WTC11 (cell line): ENCODE measurements at regions not wholly inside any gene's neighbourhood (a gene's known extent, or its start where the extent isn't known, plus 50 kb on each side); places are given as distances from the start of the nearest gene placed in this dataset.

Experiments
- ATAC-seq: fragments of 200-7000 bp; cut with Tn5 transposase; 2 replicates; pipeline ENCODE4 v1.10.0; 2021; ENCODE audit warnings: mild to moderate bottlenecking, moderate library complexity
- CTCF ChIA-PET: fragments of 300-600 bp; sonication (Branson Sonifier 250); formaldehyde crosslinking; loops from one replicate; lab custom pipeline; 2021; ENCODE audit warnings: antibody characterized with exemption; lab: Charles Lee
- POLR2A ChIA-PET: fragments of 350-600 bp; sonication (Branson Sonifier 250); formaldehyde crosslinking; loops from one replicate; lab custom pipeline; 2021; ENCODE audit warnings: antibody characterized with exemption; lab: Charles Lee
- DNase-seq: peaks from one replicate; pipeline ENCODE4 v3.0.0; 2021; ENCODE audit warnings: low spot score
- H3K27ac Mint-ChIP-seq: 2 replicates; pipeline ENCODE4 v1.8.0; 2021; ENCODE audit warnings: mixed read lengths
- H3K27me3 Mint-ChIP-seq: 2 replicates; pipeline ENCODE4 v1.8.0; 2021; ENCODE audit warnings: low read depth, mild to moderate bottlenecking, moderate library complexity, mixed read lengths
- H3K36me3 Mint-ChIP-seq: 2 replicates; pipeline ENCODE4 v1.8.0; 2021; ENCODE audit warnings: mixed read lengths
- H3K4me1 Mint-ChIP-seq: 2 replicates; pipeline ENCODE4 v1.8.0; 2022; ENCODE audit warnings: mixed read lengths
- H3K4me3 Mint-ChIP-seq: 2 replicates; pipeline ENCODE4 v1.8.0; 2021; ENCODE audit warnings: mild to moderate bottlenecking, moderate library complexity, mixed read lengths
- H3K9me3 Mint-ChIP-seq: 2 replicates; pipeline ENCODE4 v1.8.0; 2021; ENCODE audit warnings: mixed read lengths
- ARID4B ChIP-seq: sonication (generic); formaldehyde crosslinking; IDR thresholded peaks from 2 replicates; pipeline ENCODE4 v1.8.0; 2023; ENCODE audit warnings: missing genetic modification reagents, mild to moderate bottlenecking, borderline replicate concordance
- CBFB ChIP-seq: sonication (generic); formaldehyde crosslinking; IDR thresholded peaks from 2 replicates; pipeline ENCODE4 v1.8.1; 2022; ENCODE audit warnings: mild to moderate bottlenecking, low read depth, missing genetic modification reagents
- ETV6 ChIP-seq: sonication (generic); formaldehyde crosslinking; IDR thresholded peaks from 2 replicates; pipeline ENCODE4 v1.8.1; 2022; ENCODE audit warnings: mild to moderate bottlenecking, missing genetic modification reagents
- GABPB1 ChIP-seq: sonication (generic); formaldehyde crosslinking; IDR thresholded peaks from 2 replicates; pipeline ENCODE4 v1.8.1; 2023; ENCODE audit warnings: mild to moderate bottlenecking, missing genetic modification reagents
- JAZF1 ChIP-seq: fragments of 250-450 bp; sonication (Bioruptor Pico); IDR thresholded peaks from 2 replicates; pipeline ENCODE4 v1.9.0; 2021; ENCODE audit warnings: moderate library complexity, mild to moderate bottlenecking, inconsistent platforms
- JUN ChIP-seq: sonication (generic); formaldehyde crosslinking; IDR thresholded peaks from 2 replicates; pipeline ENCODE4 v1.8.0; 2023; ENCODE audit warnings: mild to moderate bottlenecking, missing genetic modification reagents
- MLX ChIP-seq: sonication (generic); formaldehyde crosslinking; IDR thresholded peaks from 2 replicates; pipeline ENCODE4 v1.8.1; 2023; ENCODE audit warnings: mild to moderate bottlenecking, missing genetic modification reagents, moderate library complexity
- NR1H2 ChIP-seq: sonication (generic); formaldehyde crosslinking; IDR thresholded peaks from 2 replicates; pipeline ENCODE4 v1.9.0; 2021; ENCODE audit warnings: mild to moderate bottlenecking, moderate library complexity, missing genetic modification reagents
- RELA ChIP-seq: sonication (generic); formaldehyde crosslinking; IDR thresholded peaks from 2 replicates; pipeline ENCODE4 v1.8.1; 2022; ENCODE audit warnings: missing genetic modification reagents, mild to moderate bottlenecking, borderline replicate concordance
- TCF7 ChIP-seq: sonication (generic); formaldehyde crosslinking; IDR thresholded peaks from 2 replicates; pipeline ENCODE4 v1.8.0; 2022; ENCODE audit warnings: mild to moderate bottlenecking, low read depth, missing genetic modification reagents, moderate library complexity
- TP53 ChIP-seq: sonication (generic); formaldehyde crosslinking; IDR thresholded peaks from 2 replicates; pipeline ENCODE4 v1.8.1; 2023; ENCODE audit warnings: mild to moderate bottlenecking, missing genetic modification reagents
- ZNF121 ChIP-seq: sonication (generic); formaldehyde crosslinking; IDR thresholded peaks from 2 replicates; pipeline ENCODE4 v1.8.0; 2023; ENCODE audit warnings: missing genetic modification reagents
- ZNF138 ChIP-seq: sonication (generic); formaldehyde crosslinking; conservative IDR thresholded peaks from 2 replicates; pipeline ENCODE4 v1.8.1; 2022; ENCODE audit warnings: mild to moderate bottlenecking, moderate library complexity, missing genetic modification reagents
- ZNF263 ChIP-seq: sonication (generic); formaldehyde crosslinking; IDR thresholded peaks from 2 replicates; pipeline ENCODE4 v1.8.1; 2022; ENCODE audit warnings: low read depth, mild to moderate bottlenecking, moderate library complexity, missing genetic modification reagents
- ZNF396 ChIP-seq: fragments of 250-450 bp; sonication (Bioruptor Pico); IDR thresholded peaks from 2 replicates; pipeline ENCODE4 v1.8.0; 2021; ENCODE audit warnings: mild to moderate bottlenecking, moderate library complexity, borderline replicate concordance
- ZNF671 ChIP-seq: fragments of 250-450 bp; sonication (Bioruptor Pico); IDR thresholded peaks from 2 replicates; pipeline ENCODE4 v1.8.0; 2021; ENCODE audit warnings: mild to moderate bottlenecking
- TF ChIP-seq, protein P1 (sequence below): fragments of 250-450 bp; sonication (Bioruptor Pico); IDR thresholded peaks from 2 replicates; pipeline ENCODE4 v1.9.0; 2021; ENCODE audit warnings: mild to moderate bottlenecking
- TF ChIP-seq, protein P2 (sequence below): sonication (generic); formaldehyde crosslinking; IDR thresholded peaks from 2 replicates; pipeline ENCODE4 v1.8.0; 2023; ENCODE audit warnings: missing genetic modification reagents
- TF ChIP-seq, protein P3 (sequence below): sonication (generic); formaldehyde crosslinking; IDR thresholded peaks from 2 replicates; pipeline ENCODE4 v1.8.0; 2022; ENCODE audit warnings: mild to moderate bottlenecking, missing genetic modification reagents
- TF ChIP-seq, protein P4 (sequence below): sonication (generic); formaldehyde crosslinking; IDR thresholded peaks from 2 replicates; pipeline ENCODE4 v1.8.1; 2023; ENCODE audit warnings: mild to moderate bottlenecking, moderate library complexity, missing genetic modification reagents
- TF ChIP-seq, protein P5 (sequence below): sonication (generic); formaldehyde crosslinking; IDR thresholded peaks from 2 replicates; pipeline ENCODE4 v1.8.1; 2023; ENCODE audit warnings: mild to moderate bottlenecking, missing genetic modification reagents, moderate library complexity
- TF ChIP-seq, protein P6 (sequence below): sonication (generic); formaldehyde crosslinking; IDR thresholded peaks from 2 replicates; pipeline ENCODE4 v1.8.0; 2022; ENCODE audit warnings: mild to moderate bottlenecking, missing genetic modification reagents

GRCh38 chr5:172543484-172544298 lies 89.4 kb upstream of the SH3PXD2B start:
- Mint-ChIP-seq H3K9me3 (no peaks in the 10 kb centered on the region), H3K4me3 (no peak overlapping the region), H3K27me3 (peaks cover 13% of the 10 kb centered on the region), H3K27ac (no peak overlapping the region), H3K4me1 (peaks cover 13% of the 10 kb centered on the region), H3K36me3 (no peaks in the 10 kb centered on the region)
- DNase-seq (no peak), ATAC-seq (peak; percentile 29; the same call in 1 of the 2 replicates)
- TF ChIP-seq, protein P1, sequence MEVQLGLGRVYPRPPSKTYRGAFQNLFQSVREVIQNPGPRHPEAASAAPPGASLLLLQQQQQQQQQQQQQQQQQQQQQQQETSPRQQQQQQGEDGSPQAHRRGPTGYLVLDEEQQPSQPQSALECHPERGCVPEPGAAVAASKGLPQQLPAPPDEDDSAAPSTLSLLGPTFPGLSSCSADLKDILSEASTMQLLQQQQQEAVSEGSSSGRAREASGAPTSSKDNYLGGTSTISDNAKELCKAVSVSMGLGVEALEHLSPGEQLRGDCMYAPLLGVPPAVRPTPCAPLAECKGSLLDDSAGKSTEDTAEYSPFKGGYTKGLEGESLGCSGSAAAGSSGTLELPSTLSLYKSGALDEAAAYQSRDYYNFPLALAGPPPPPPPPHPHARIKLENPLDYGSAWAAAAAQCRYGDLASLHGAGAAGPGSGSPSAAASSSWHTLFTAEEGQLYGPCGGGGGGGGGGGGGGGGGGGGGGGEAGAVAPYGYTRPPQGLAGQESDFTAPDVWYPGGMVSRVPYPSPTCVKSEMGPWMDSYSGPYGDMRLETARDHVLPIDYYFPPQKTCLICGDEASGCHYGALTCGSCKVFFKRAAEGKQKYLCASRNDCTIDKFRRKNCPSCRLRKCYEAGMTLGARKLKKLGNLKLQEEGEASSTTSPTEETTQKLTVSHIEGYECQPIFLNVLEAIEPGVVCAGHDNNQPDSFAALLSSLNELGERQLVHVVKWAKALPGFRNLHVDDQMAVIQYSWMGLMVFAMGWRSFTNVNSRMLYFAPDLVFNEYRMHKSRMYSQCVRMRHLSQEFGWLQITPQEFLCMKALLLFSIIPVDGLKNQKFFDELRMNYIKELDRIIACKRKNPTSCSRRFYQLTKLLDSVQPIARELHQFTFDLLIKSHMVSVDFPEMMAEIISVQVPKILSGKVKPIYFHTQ (CRISPR knock-in tag) = no peak
- TF ChIP-seq, protein P2, sequence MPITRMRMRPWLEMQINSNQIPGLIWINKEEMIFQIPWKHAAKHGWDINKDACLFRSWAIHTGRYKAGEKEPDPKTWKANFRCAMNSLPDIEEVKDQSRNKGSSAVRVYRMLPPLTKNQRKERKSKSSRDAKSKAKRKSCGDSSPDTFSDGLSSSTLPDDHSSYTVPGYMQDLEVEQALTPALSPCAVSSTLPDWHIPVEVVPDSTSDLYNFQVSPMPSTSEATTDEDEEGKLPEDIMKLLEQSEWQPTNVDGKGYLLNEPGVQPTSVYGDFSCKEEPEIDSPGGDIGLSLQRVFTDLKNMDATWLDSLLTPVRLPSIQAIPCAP (CRISPR knock-in tag) = no peak
- TF ChIP-seq ZNF121 (CRISPR knock-in tag) = no peak
- no peak for TF ChIP-seq CBFB
- TF ChIP-seq ZNF138 (CRISPR knock-in tag) = no peak
- TF ChIP-seq ZNF263 (CRISPR knock-in tag) = no peak
- no peak for TF ChIP-seq TCF7 (CRISPR knock-in tag)
- no peak for TF ChIP-seq MLX
- TF ChIP-seq, protein P3, sequence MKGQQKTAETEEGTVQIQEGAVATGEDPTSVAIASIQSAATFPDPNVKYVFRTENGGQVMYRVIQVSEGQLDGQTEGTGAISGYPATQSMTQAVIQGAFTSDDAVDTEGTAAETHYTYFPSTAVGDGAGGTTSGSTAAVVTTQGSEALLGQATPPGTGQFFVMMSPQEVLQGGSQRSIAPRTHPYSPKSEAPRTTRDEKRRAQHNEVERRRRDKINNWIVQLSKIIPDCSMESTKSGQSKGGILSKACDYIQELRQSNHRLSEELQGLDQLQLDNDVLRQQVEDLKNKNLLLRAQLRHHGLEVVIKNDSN = no peak
- ChIA-PET CTCF (interaction anchor here (0.6 to 1.5 kb wide), 3 partner anchors 13 to 140 kb away, joined by 3 read pairs; no protein-coding TSS in a partner anchor), POLR2A (no interaction called here)

GRCh38 chr5:172542651-172543131 lies 88.4 kb upstream of the SH3PXD2B start:
- no peak overlapping the region for H3K4me3 Mint-ChIP-seq
- H3K27me3 Mint-ChIP-seq = peaks cover 13% of the 10 kb centered on the region
- no peaks in the 10 kb centered on the region for H3K36me3 Mint-ChIP-seq
- ATAC-seq (no peak), DNase-seq (no peak)
- H3K9me3 Mint-ChIP-seq = no peaks in the 10 kb centered on the region
- CTCF ChIA-PET = interaction anchor here (1.2 to 1.6 kb wide), 4 partner anchors 14 to 164 kb away, joined by 3 to 5 read pairs (median 4); no protein-coding TSS in a partner anchor
- POLR2A ChIA-PET = interaction anchor here (0.6 kb wide), 1 partner anchor 127 kb away, joined by 4 read pairs; no protein-coding TSS in a partner anchor
- no peak overlapping the region for H3K27ac Mint-ChIP-seq
- H3K4me1 Mint-ChIP-seq = peaks cover 13% of the 10 kb centered on the region
- TF ChIP-seq, protein P4, sequence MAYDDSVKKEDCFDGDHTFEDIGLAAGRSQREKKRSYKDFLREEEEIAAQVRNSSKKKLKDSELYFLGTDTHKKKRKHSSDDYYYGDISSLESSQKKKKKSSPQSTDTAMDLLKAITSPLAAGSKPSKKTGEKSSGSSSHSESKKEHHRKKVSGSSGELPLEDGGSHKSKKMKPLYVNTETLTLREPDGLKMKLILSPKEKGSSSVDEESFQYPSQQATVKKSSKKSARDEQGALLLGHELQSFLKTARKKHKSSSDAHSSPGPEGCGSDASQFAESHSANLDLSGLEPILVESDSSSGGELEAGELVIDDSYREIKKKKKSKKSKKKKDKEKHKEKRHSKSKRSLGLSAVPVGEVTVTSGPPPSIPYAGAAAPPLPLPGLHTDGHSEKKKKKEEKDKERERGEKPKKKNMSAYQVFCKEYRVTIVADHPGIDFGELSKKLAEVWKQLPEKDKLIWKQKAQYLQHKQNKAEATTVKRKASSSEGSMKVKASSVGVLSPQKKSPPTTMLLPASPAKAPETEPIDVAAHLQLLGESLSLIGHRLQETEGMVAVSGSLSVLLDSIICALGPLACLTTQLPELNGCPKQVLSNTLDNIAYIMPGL (CRISPR knock-in tag) = no peak
- TF ChIP-seq, protein P5, sequence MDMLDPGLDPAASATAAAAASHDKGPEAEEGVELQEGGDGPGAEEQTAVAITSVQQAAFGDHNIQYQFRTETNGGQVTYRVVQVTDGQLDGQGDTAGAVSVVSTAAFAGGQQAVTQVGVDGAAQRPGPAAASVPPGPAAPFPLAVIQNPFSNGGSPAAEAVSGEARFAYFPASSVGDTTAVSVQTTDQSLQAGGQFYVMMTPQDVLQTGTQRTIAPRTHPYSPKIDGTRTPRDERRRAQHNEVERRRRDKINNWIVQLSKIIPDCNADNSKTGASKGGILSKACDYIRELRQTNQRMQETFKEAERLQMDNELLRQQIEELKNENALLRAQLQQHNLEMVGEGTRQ = no peak
- TF ChIP-seq ZNF671 (CRISPR knock-in tag) = no peak
- TF ChIP-seq NR1H2 = no peak
- TF ChIP-seq RELA (CRISPR knock-in tag) = no peak
- TF ChIP-seq GABPB1 = no peak
- no peak for TF ChIP-seq ZNF138 (CRISPR knock-in tag)
- TF ChIP-seq ZNF396 (CRISPR knock-in tag) = no peak
- TF ChIP-seq ETV6 (CRISPR knock-in tag) = no peak
- TF ChIP-seq ARID4B (CRISPR knock-in tag) = no peak
- TF ChIP-seq TP53 (CRISPR knock-in tag) = no peak
- no peak for TF ChIP-seq JUN
- TF ChIP-seq, protein P6, sequence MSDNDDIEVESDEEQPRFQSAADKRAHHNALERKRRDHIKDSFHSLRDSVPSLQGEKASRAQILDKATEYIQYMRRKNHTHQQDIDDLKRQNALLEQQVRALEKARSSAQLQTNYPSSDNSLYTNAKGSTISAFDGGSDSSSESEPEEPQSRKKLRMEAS (CRISPR knock-in tag) = no peak
- TF ChIP-seq JAZF1 (CRISPR knock-in tag) = no peak
